HepG2 (cell line): ENCODE measurements at regions not wholly inside any gene's neighbourhood (a gene's known extent, or its start where the extent isn't known, plus 50 kb on each side); places are given as distances from the start of the nearest gene placed in this dataset.

Experiments
- ATAC-seq: fragments of 200-7000 bp; cut with Tn5 transposase; 3 replicates; pipeline ENCODE4 v1.9.1; 2020; ENCODE audit warnings: mild to moderate bottlenecking, moderate library complexity
- BruUV-seq: library from RNA; stranded (reverse); fragments of 400-500 nt; replicated peaks from 2 replicates; lab custom pipeline; 2021; lab: Mats Ljungman, UMichigan
- CTCF ChIA-PET: fragments of 300-600 bp; formaldehyde crosslinking; extraction: SDS; loops from one replicate; lab custom pipeline; 2021; ENCODE audit warnings: low total read pairs, inconsistent platforms, low intra/inter-chr PET ratio; lab: Yijun Ruan, JAX
- POLR2A ChIA-PET: fragments of 350-600 bp; sonication (Branson Sonifier 250); formaldehyde crosslinking; loops from one replicate; lab custom pipeline; 2020; ENCODE audit warnings: antibody characterized with exemption, inconsistent platforms; lab: Yijun Ruan, JAX
- DNase-seq: peaks from one replicate; pipeline ENCODE4 v3.0.0-alpha.2; 2015; ENCODE audit warnings: low spot score
- FAIRE-seq: peaks from 3 replicates; lab custom pipeline; 2011; peaks lifted over from hg19 to GRCh38; lab: Jason Lieb, UNC
- H2AFZ ChIP-seq: one replicate; pipeline ENCODE4 v1.6.1; 2011; ENCODE audit warnings: low read length, inconsistent platforms
- H3K27ac ChIP-seq: fragments of 300-600 bp; 3 replicates; pipeline ENCODE4 v1.8.0; 2011; ENCODE audit warnings: mixed run types, mild to moderate bottlenecking, mixed read lengths, low read length, inconsistent platforms; ENCODE audit not compliant: insufficient read depth; ENCODE audit errors: extremely low read length
- H3K27me3 ChIP-seq, 2 experiments: fragments of 200-600 bp in 1 of 2; 2 replicates in 1 of 2; 3 replicates in 1 of 2; pipeline versions ENCODE4 v1.6.0 to v1.8.0; 2011; ENCODE audit warnings: low read length in 2 of 2, mild to moderate bottlenecking in 2 of 2, moderate library complexity in 2 of 2, inconsistent platforms in 1 of 2; ENCODE audit not compliant: insufficient read depth in 2 of 2, control insufficient read depth in 1 of 2
- H3K36me3 ChIP-seq, 2 experiments: fragments of 200-600 bp in 1 of 2; replicated peaks in 1 of 2; 2 replicates in 1 of 2; 3 replicates in 1 of 2; pipeline versions ENCODE4 v1.5.1 to v1.8.0; 2011; ENCODE audit warnings: low read length in 2 of 2, inconsistent platforms in 1 of 2; ENCODE audit not compliant: insufficient read depth in 2 of 2, control insufficient read depth in 1 of 2
- H3K4me1 ChIP-seq: 2 replicates; pipeline ENCODE4 v1.5.1; 2012; ENCODE audit warnings: low read length, inconsistent platforms; ENCODE audit not compliant: insufficient read depth
- H3K4me2 ChIP-seq: 2 replicates; pipeline ENCODE4 v1.6.0; 2011; ENCODE audit warnings: low read depth, low read length, inconsistent platforms
- H3K4me3 ChIP-seq, 3 experiments: fragments of 200-600 bp in 1 of 3; sonication (generic), shearing (Covaris generic) in 1 of 3; replicated peaks in 1 of 3; 2 replicates each; pipeline ENCODE4 v1.5.1; 2011 to 2016; ENCODE audit warnings: low read length in 3 of 3, inconsistent platforms in 2 of 3, low read depth in 2 of 3, mild to moderate bottlenecking in 2 of 3, control low read depth in 1 of 3, mixed read lengths in 1 of 3; ENCODE audit not compliant: insufficient read depth in 1 of 3
- H3K79me2 ChIP-seq: one replicate; pipeline ENCODE4 v1.6.1; 2011; ENCODE audit warnings: low read length, inconsistent platforms; ENCODE audit not compliant: insufficient read depth
- H3K9ac ChIP-seq: 2 replicates; pipeline ENCODE4 v1.6.0; 2011; ENCODE audit warnings: mild to moderate bottlenecking, low read depth, low read length, inconsistent platforms; ENCODE audit not compliant: insufficient read depth
- H3K9me3 ChIP-seq: 2 replicates; pipeline ENCODE4 v1.5.1; 2012; ENCODE audit warnings: mild to moderate bottlenecking, low read length
- H4K20me1 ChIP-seq: 2 replicates; pipeline ENCODE4 v1.6.0; 2011; ENCODE audit warnings: inconsistent platforms, mild to moderate bottlenecking, low read length, moderate library complexity; ENCODE audit not compliant: insufficient read depth
- CHCHD3 ChIP-seq: sonication (generic); formaldehyde crosslinking; IDR thresholded peaks from 2 replicates; pipeline ENCODE4 v1.8.0; 2022; ENCODE audit warnings: mild to moderate bottlenecking, missing genetic modification reagents, moderate library complexity
- KLF15 ChIP-seq: sonication (generic); formaldehyde crosslinking; IDR thresholded peaks from 2 replicates; pipeline ENCODE4 v1.8.1; 2023; ENCODE audit warnings: borderline replicate concordance, mild to moderate bottlenecking, inconsistent platforms, missing genetic modification reagents, mixed read lengths
- MNT ChIP-seq: fragments of 450-650 bp; IDR thresholded peaks from 2 replicates; pipeline ENCODE4 v1.6.1; 2016
- NFE2L2 ChIP-seq: fragments of 150-350 bp; IDR thresholded peaks from 2 replicates; pipeline ENCODE4 v1.6.1; 2014; ENCODE audit warnings: low read length
- REXO4 ChIP-seq: sonication (generic); formaldehyde crosslinking; IDR thresholded peaks from 2 replicates; pipeline ENCODE4 v1.8.0; 2022; ENCODE audit warnings: missing genetic modification reagents, mild to moderate bottlenecking, borderline replicate concordance
- RFX5 ChIP-seq: IDR thresholded peaks from 2 replicates; pipeline ENCODE4 v1.6.1; 2011; ENCODE audit warnings: low read depth, low read length, improper control_type of control experiment
- TGIF2 ChIP-seq: IDR thresholded peaks from 2 replicates; pipeline ENCODE4 v1.6.1; 2016; ENCODE audit warnings: control low read depth, missing compliant biosample characterization
- TOPORS ChIP-seq: sonication (generic); formaldehyde crosslinking; IDR thresholded peaks from 2 replicates; pipeline ENCODE4 v1.8.0; 2023; ENCODE audit warnings: mild to moderate bottlenecking, missing genetic modification reagents
- ZNF292 ChIP-seq: sonication (generic); formaldehyde crosslinking; IDR thresholded peaks from 2 replicates; pipeline ENCODE4 v1.8.1; 2022; ENCODE audit warnings: mild to moderate bottlenecking, low read depth, missing genetic modification reagents, borderline replicate concordance
- ZNF335 ChIP-seq: sonication (generic); formaldehyde crosslinking; IDR thresholded peaks from 2 replicates; pipeline ENCODE4 v1.4.0; 2020; ENCODE audit warnings: missing genetic modification reagents
- ZNF773 ChIP-seq: sonication (generic); formaldehyde crosslinking; IDR thresholded peaks from 2 replicates; pipeline ENCODE4 v1.4.0; 2020; ENCODE audit warnings: missing genetic modification reagents, borderline replicate concordance
- ZNF816 ChIP-seq: sonication (generic); formaldehyde crosslinking; IDR thresholded peaks from 2 replicates; pipeline ENCODE4 v1.8.0; 2022; ENCODE audit warnings: missing genetic modification reagents, mild to moderate bottlenecking, borderline replicate concordance
- WGBS: methylation state at CpG from one replicate; pipeline ENCODE4 v1.1.6; 2017; ENCODE audit warnings: low lambda C conversion rate; 5-methylcytosine and 5-hydroxymethylcytosine counted together
- in situ Hi-C: cut with HindIII; loops from 2 replicates; pipeline ENCODE4 v1.10.0; 2017; ENCODE audit warnings: low pct_unique_long_range_greater_than_20kb; ENCODE audit not compliant: extremely low pct_ligation_motif_present
- intact Hi-C: fragments of 100-400 bp; cut with micrococcal nuclease; formaldehyde crosslinking; loops from one replicate; pipeline ENCODE4 v1.10.0; 2022; ENCODE audit not compliant: unreplicated experiment
- TF ChIP-seq, protein P1 (sequence below): sonication (generic); formaldehyde crosslinking; IDR thresholded peaks from 2 replicates; pipeline ENCODE4 v1.4.0; 2020; ENCODE audit warnings: missing genetic modification reagents
- TF ChIP-seq, protein P2 (sequence below): sonication (generic); formaldehyde crosslinking; IDR thresholded peaks from 2 replicates; pipeline ENCODE4 v1.4.0; 2020; ENCODE audit warnings: missing genetic modification reagents, mild to moderate bottlenecking, borderline replicate concordance
- TF ChIP-seq, protein P3 (sequence below): sonication (generic); formaldehyde crosslinking; IDR thresholded peaks from 2 replicates; pipeline ENCODE4 v1.4.0; 2020; ENCODE audit warnings: missing genetic modification reagents
- TF ChIP-seq, protein P4 (sequence below): IDR thresholded peaks from 2 replicates; pipeline ENCODE4 v1.6.1; 2012; ENCODE audit warnings: low read depth, low read length, improper control_type of control experiment

DNA sequence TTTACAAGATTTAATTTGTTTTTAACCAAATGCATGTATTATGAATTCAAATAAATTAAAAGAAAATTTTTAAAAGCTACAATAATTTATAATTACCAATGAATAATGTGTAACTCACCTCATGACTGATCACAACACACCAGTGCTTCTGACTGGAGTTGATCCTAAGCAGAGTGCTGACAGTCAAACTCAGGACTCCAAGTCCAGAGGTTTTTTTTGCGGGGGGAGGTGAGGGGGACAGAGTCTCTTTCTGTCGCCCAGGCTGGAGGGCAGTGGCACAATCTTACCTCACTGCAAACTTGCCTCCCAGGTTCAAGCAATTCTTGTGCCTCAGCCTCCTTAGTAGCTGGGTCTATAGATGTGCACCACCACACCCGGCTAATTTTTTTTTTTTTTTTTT, 71.0 kb upstream of the MELK start:
- intact Hi-C loops = no loop called here
- H3K36me3 ChIP-seq = no peaks in the 10 kb centered on the region
- BruUV-seq = no TSS peak
- no peak overlapping the region for H3K9ac ChIP-seq
- H4K20me1 ChIP-seq = no peaks in the 10 kb centered on the region
- no peak overlapping the region for H2AFZ ChIP-seq
- POLR2A ChIA-PET = interaction anchor here (2.8 kb wide), 1 partner anchor 14 kb away, joined by 17 read pairs; no protein-coding TSS in a partner anchor
- WGBS = 14% methylated on average over 3 of the region's 3 CpGs
- peak overlapping the region in 2 of 3 experiments; percentile 16 to 40; a peak in 1 of 6 replicates for H3K4me3 ChIP-seq
- H3K27me3 ChIP-seq = no peaks in the 10 kb centered on the region
- H3K4me2 ChIP-seq = peak overlapping the region; percentile 57
- H3K79me2 ChIP-seq = no peaks in the 10 kb centered on the region
- H3K27ac ChIP-seq = no peak overlapping the region
- no peaks in the 10 kb centered on the region for H3K9me3 ChIP-seq
- DNase-seq (no peak), ATAC-seq (peak; percentile 49), FAIRE-seq (no peak)
- in situ Hi-C loops = no loop called here
- peaks cover 55% of the 10 kb centered on the region for H3K4me1 ChIP-seq
- CTCF ChIA-PET = no interaction called here
- TF ChIP-seq RFX5 (no peak), ZNF292 (CRISPR knock-in tag) (no peak), NFE2L2 (no peak), CHCHD3 (no peak), ZNF816 (CRISPR knock-in tag) (no peak), MNT (no peak), TGIF2 (CRISPR knock-in tag) (no peak), KLF15 (CRISPR knock-in tag) (no peak), ZNF773 (no peak), ZNF335 (CRISPR knock-in tag) (no peak), REXO4 (CRISPR knock-in tag) (no peak), TOPORS (CRISPR knock-in tag) (no peak)
- TF ChIP-seq, protein P1, sequence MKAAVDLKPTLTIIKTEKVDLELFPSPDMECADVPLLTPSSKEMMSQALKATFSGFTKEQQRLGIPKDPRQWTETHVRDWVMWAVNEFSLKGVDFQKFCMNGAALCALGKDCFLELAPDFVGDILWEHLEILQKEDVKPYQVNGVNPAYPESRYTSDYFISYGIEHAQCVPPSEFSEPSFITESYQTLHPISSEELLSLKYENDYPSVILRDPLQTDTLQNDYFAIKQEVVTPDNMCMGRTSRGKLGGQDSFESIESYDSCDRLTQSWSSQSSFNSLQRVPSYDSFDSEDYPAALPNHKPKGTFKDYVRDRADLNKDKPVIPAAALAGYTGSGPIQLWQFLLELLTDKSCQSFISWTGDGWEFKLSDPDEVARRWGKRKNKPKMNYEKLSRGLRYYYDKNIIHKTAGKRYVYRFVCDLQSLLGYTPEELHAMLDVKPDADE (CRISPR knock-in tag) = no peak
- TF ChIP-seq, protein P2, sequence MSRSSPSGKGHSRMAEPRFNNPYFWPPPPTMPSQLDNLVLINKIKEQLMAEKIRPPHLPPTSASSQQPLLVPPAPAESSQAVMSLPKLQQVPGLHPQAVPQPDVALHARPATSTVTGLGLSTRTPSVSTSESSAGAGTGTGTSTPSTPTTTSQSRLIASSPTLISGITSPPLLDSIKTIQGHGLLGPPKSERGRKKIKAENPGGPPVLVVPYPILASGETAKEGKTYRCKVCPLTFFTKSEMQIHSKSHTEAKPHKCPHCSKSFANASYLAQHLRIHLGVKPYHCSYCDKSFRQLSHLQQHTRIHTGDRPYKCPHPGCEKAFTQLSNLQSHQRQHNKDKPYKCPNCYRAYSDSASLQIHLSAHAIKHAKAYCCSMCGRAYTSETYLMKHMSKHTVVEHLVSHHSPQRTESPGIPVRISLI (CRISPR knock-in tag) = 0 out of 2 replicates have a peak, but pooled peaks have one; percentile 45
- TF ChIP-seq, protein P3, sequence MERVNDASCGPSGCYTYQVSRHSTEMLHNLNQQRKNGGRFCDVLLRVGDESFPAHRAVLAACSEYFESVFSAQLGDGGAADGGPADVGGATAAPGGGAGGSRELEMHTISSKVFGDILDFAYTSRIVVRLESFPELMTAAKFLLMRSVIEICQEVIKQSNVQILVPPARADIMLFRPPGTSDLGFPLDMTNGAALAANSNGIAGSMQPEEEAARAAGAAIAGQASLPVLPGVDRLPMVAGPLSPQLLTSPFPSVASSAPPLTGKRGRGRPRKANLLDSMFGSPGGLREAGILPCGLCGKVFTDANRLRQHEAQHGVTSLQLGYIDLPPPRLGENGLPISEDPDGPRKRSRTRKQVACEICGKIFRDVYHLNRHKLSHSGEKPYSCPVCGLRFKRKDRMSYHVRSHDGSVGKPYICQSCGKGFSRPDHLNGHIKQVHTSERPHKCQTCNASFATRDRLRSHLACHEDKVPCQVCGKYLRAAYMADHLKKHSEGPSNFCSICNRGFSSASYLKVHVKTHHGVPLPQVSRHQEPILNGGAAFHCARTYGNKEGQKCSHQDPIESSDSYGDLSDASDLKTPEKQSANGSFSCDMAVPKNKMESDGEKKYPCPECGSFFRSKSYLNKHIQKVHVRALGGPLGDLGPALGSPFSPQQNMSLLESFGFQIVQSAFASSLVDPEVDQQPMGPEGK (CRISPR knock-in tag) = peak; percentile 54; the same call in 1 of the 2 replicates
- TF ChIP-seq, protein P4, sequence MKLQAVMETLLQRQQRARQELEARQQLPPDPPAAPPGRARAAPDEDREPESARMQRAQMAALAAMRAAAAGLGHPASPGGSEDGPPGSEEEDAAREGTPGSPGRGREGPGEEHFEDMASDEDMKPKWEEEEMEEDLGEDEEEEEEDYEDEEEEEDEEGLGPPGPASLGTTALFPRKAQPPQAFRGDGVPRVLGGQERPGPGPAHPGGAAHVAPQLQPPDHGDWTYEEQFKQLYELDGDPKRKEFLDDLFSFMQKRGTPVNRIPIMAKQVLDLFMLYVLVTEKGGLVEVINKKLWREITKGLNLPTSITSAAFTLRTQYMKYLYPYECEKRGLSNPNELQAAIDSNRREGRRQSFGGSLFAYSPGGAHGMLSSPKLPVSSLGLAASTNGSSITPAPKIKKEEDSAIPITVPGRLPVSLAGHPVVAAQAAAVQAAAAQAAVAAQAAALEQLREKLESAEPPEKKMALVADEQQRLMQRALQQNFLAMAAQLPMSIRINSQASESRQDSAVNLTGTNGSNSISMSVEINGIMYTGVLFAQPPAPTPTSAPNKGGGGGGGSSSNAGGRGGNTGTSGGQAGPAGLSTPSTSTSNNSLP = no peak
